ENCODE measurements at regions not wholly inside any gene's neighbourhood (a gene's known extent, or its start where the extent isn't known, plus 50 kb on each side); places are given as distances from the start of the nearest gene placed in this dataset.

DNA sequence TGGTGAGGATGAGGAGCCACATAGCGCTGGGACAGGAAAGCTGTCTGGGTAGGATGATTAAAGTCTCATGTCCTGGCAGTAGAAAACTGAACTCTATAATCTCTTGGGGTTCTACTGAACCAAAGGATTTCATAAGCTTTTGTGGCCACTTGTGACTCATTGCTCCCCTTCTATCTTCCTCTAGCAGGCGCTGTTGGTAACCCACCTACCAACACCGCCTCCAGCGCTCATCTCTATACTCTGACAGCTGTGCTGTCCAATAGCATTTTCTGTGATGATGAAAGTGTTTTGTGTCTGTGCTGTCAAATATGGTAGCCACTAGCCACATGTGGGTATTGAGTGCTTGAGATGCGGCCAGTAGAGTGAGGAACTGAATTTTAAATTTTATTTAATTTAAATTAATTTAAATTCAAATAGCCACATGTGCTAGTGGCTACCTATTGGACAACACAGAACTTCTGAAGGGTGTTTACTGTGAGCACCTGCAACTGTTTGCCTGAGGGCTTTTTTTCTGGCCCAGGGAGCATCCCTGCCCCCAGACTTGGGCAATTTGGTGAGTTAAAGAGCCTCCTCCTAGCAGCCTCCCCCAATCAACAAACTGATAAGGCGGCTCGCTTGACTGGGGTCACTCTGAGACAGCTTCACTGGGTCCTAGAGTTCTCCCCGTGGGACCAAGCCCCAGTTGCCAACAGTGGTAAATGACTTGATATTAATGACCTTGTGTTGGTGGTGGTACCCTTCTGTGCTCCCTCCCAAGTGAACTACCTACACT, 169.2 kb upstream of the ATP6AP2 start:
- Histone ChIP-seq H3K36me3 (ENCODE audit: control insufficient read depth, insufficient read depth, low read length) (no peaks in the 10 kb centered on the region), H3K27me3 (replicated peaks; ENCODE audit: control insufficient read depth, insufficient read depth, low read length) (no peaks in the 10 kb centered on the region), H3K4me3 (replicated peaks; ENCODE audit: low read depth, low read length) (no peak overlapping the region)
- TF ChIP-seq, protein P1, sequence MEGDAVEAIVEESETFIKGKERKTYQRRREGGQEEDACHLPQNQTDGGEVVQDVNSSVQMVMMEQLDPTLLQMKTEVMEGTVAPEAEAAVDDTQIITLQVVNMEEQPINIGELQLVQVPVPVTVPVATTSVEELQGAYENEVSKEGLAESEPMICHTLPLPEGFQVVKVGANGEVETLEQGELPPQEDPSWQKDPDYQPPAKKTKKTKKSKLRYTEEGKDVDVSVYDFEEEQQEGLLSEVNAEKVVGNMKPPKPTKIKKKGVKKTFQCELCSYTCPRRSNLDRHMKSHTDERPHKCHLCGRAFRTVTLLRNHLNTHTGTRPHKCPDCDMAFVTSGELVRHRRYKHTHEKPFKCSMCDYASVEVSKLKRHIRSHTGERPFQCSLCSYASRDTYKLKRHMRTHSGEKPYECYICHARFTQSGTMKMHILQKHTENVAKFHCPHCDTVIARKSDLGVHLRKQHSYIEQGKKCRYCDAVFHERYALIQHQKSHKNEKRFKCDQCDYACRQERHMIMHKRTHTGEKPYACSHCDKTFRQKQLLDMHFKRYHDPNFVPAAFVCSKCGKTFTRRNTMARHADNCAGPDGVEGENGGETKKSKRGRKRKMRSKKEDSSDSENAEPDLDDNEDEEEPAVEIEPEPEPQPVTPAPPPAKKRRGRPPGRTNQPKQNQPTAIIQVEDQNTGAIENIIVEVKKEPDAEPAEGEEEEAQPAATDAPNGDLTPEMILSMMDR (IDR thresholded peaks at IDR 0.05; ENCODE audit: insufficient read depth, low read length, poor library complexity, severe bottlenecking): peak; percentile 49
- DNase-seq (ENCODE audit: extremely low read depth, insufficient read length): no peak

DNA sequence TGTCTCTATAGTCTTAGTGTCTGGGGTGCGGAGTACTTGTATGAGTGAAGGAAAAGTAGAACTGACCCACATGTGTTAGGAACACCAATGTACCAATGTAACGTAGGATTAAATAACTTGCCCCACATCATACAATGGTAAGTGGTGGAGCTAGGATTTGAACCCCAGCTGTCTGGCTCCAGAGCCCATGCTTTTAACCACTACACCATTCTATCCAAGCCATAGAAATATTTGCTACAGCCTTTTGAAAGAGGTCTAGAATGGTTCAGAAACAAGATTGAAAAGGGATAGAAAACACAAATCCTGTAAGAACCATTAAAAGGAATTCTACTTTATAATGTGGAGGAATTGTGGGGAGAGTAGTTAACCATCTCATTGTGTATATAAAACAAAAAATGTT, 169.9 kb upstream of the ATP6AP2 start:
- Histone ChIP-seq H3K4me3 (replicated peaks; ENCODE audit: low read depth, low read length) (no peak overlapping the region), H3K27me3 (replicated peaks; ENCODE audit: control insufficient read depth, insufficient read depth, low read length) (no peaks in the 10 kb centered on the region), H3K36me3 (ENCODE audit: control insufficient read depth, insufficient read depth, low read length) (no peaks in the 10 kb centered on the region)
- no peak for DNase-seq (ENCODE audit: extremely low read depth, insufficient read length)
- TF ChIP-seq, protein P1 (IDR thresholded peaks at IDR 0.05; ENCODE audit: insufficient read depth, low read length, poor library complexity, severe bottlenecking): no peak

DNA sequence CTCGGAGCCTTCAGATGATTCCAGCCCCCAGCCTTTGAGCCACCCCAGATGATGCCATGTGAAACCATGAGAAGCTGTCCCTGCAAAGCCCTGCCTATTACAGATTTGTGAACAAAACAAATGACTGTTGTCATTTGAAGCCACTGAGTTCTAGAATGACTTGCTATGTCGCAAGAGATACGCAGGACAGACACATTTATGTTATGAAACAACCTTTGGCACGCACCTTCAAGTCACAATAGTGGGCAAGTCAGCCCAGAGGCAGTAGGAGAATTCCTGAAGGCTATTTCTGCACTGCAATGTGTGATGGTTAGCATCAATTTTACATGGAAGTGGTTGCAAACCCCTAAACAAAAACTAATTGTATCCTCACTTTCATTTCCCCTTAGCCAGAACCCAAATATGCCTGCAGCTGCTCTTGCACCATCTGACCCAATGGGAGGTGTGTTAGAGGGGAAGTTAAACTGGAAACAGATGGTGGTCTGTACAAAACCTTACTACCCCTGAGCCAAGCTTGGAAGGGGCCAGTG, 174.4 kb upstream of the ATP6AP2 start:
- no peak overlapping the region for H3K4me3 ChIP-seq (replicated peaks; ENCODE audit: low read depth, low read length)
- TF ChIP-seq, protein P1 (IDR thresholded peaks at IDR 0.05; ENCODE audit: insufficient read depth, low read length, poor library complexity, severe bottlenecking): no peak
- H3K27me3 ChIP-seq (replicated peaks; ENCODE audit: control insufficient read depth, insufficient read depth, low read length): no peaks in the 10 kb centered on the region
- DNase-seq (ENCODE audit: extremely low read depth, insufficient read length): no peak
- no peaks in the 10 kb centered on the region for H3K36me3 ChIP-seq (ENCODE audit: control insufficient read depth, insufficient read depth, low read length)

DNA sequence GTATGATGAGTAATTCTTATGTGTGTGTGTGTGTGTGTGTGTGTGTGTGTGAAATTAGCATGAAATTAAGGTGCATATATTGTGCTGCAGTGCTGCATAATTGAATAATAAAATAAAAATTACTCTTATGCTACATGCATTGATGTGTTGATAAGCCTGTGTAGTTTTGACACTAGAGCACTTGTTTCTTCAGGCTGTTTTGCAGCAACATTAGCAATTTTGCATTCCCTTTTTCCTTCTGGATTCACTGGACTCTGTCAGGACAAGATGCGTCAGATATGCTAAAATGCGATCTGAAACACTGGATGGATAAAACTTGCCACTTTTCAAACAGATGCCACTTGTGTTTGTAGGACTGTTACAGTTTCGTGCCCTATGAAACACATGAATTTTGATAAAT, 175.4 kb upstream of the ATP6AP2 start:
- DNase-seq (ENCODE audit: extremely low read depth, insufficient read length): no peak
- Histone ChIP-seq H3K4me3 (replicated peaks; ENCODE audit: low read depth, low read length) (no peak overlapping the region), H3K36me3 (ENCODE audit: control insufficient read depth, insufficient read depth, low read length) (no peaks in the 10 kb centered on the region), H3K27me3 (replicated peaks; ENCODE audit: control insufficient read depth, insufficient read depth, low read length) (no peaks in the 10 kb centered on the region)
- TF ChIP-seq, protein P1 (IDR thresholded peaks at IDR 0.05; ENCODE audit: insufficient read depth, low read length, poor library complexity, severe bottlenecking): no peak

DNA sequence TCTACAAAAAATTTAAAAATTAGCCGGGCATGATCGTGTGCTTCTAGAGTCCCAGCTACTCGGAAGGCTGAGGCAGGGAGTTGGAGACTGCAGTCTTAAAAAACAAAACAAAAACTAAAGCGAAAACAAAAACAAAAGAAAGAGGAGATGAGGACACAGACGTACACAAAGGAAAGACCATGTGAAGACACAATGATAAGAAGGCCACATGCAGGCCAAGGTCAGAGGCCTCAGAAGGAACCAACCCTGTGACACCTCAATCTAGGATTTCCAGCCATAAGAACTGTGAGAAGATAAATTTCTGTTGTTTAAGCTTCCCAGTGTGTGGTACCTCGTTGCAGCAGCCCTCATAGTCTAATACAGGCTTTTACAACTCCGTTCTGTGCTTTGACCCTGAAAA, 177.0 kb upstream of the ATP6AP2 start:
- no peaks in the 10 kb centered on the region for H3K27me3 ChIP-seq (replicated peaks; ENCODE audit: control insufficient read depth, insufficient read depth, low read length)
- TF ChIP-seq, protein P1 (IDR thresholded peaks at IDR 0.05; ENCODE audit: insufficient read depth, low read length, poor library complexity, severe bottlenecking): no peak
- no peak overlapping the region for H3K4me3 ChIP-seq (replicated peaks; ENCODE audit: low read depth, low read length)
- no peaks in the 10 kb centered on the region for H3K36me3 ChIP-seq (ENCODE audit: control insufficient read depth, insufficient read depth, low read length)
- DNase-seq (ENCODE audit: extremely low read depth, insufficient read length): no peak

All from GM06990 (cell line).